DND-41 (cell line): ENCODE measurements at regions not wholly inside any gene's neighbourhood (a gene's known extent, or its start where the extent isn't known, plus 50 kb on each side); places are given as distances from the start of the nearest gene placed in this dataset.

Source experiments
- EZH2 ChIP-seq: IDR thresholded peaks from 3 replicates; pipeline ENCODE4 v1.6.1; 2012; ENCODE audit warnings: borderline replicate concordance, low read depth, mild to moderate bottlenecking, moderate library complexity, low read length, inconsistent platforms; ENCODE audit not compliant: severe bottlenecking
- TF ChIP-seq, protein P1 (sequence below): IDR thresholded peaks from 2 replicates; pipeline ENCODE4 v1.5.1; 2012; ENCODE audit warnings: borderline replicate concordance, low read length, moderate library complexity, mild to moderate bottlenecking; ENCODE audit not compliant: poor library complexity, severe bottlenecking; ENCODE audit errors: extremely low read depth

DNA sequence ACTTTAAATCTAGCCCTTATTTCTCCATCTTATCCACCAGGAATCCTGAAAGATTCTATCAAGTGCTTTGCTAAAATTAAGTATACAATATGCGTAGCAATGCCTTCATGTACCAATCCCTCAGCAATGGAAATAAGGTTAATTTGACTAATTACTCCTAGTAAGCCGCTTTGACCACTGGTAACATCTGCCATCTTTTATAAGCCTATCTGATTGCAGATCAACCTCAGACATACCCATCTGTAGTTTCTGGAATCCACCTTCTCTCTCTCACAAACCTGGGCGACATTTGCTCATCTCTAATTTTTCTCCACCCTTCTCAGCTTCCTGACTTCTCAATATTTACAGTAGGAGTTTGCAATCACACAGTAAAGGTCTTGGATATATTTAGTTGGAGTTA lies 138.8 kb upstream of the CRHR1 start:
- TF ChIP-seq, protein P1, sequence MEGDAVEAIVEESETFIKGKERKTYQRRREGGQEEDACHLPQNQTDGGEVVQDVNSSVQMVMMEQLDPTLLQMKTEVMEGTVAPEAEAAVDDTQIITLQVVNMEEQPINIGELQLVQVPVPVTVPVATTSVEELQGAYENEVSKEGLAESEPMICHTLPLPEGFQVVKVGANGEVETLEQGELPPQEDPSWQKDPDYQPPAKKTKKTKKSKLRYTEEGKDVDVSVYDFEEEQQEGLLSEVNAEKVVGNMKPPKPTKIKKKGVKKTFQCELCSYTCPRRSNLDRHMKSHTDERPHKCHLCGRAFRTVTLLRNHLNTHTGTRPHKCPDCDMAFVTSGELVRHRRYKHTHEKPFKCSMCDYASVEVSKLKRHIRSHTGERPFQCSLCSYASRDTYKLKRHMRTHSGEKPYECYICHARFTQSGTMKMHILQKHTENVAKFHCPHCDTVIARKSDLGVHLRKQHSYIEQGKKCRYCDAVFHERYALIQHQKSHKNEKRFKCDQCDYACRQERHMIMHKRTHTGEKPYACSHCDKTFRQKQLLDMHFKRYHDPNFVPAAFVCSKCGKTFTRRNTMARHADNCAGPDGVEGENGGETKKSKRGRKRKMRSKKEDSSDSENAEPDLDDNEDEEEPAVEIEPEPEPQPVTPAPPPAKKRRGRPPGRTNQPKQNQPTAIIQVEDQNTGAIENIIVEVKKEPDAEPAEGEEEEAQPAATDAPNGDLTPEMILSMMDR, result no peak
- no peak for TF ChIP-seq EZH2
